CD14-positive monocyte (primary cell): ENCODE measurements at regions not wholly inside any gene's neighbourhood (a gene's known extent, or its start where the extent isn't known, plus 50 kb on each side); places are given as distances from the start of the nearest gene placed in this dataset.

ENCODE experiments used
- DNase-seq, 3 donors: peaks; one replicate each; pipeline ENCODE4 v3.0.0-alpha.2; 2011 to 2022
- H2AFZ ChIP-seq: 2 replicates; pipeline ENCODE4 v1.6.0; 2012; ENCODE audit warnings: mild to moderate bottlenecking, low read depth, low read length, inconsistent platforms; ENCODE audit not compliant: insufficient read depth, poor library complexity, severe bottlenecking
- H3K27ac ChIP-seq, 2 donors: 1 replicate in 1 of 2; 2 replicates in 1 of 2; pipeline ENCODE4 v1.5.1; 2012 to 2013; ENCODE audit warnings: low read length in 2 of 2, control low read depth in 1 of 2, inconsistent platforms in 1 of 2, low read depth in 1 of 2, mild to moderate bottlenecking in 1 of 2
- H3K27me3 ChIP-seq, 2 donors: one replicate each; pipeline versions ENCODE4 v1.6.0 to v1.6.1; 2011 to 2013; ENCODE audit warnings: low read length in 2 of 2; ENCODE audit not compliant: control insufficient read depth in 2 of 2, insufficient read depth in 2 of 2
- H3K36me3 ChIP-seq, 2 donors: replicated peaks in 1 of 2; 1 replicate in 1 of 2; 2 replicates in 1 of 2; pipeline versions ENCODE4 v1.5.1 to v1.6.1; 2012 to 2013; ENCODE audit warnings: low read length in 2 of 2, control low read depth in 1 of 2, inconsistent platforms in 1 of 2, mild to moderate bottlenecking in 1 of 2; ENCODE audit not compliant: insufficient read depth in 2 of 2, control insufficient read depth in 1 of 2
- H3K4me1 ChIP-seq, 2 donors: 1 replicate in 1 of 2; 2 replicates in 1 of 2; pipeline versions ENCODE4 v1.5.1 to v1.6.1; 2012 to 2013; ENCODE audit warnings: low read length in 2 of 2, control low read depth in 1 of 2, inconsistent platforms in 1 of 2, mild to moderate bottlenecking in 1 of 2, moderate library complexity in 1 of 2; ENCODE audit not compliant: insufficient read depth in 2 of 2, control insufficient read depth in 1 of 2
- H3K4me2 ChIP-seq: replicated peaks from 2 replicates; pipeline ENCODE3; 2012; ENCODE audit warnings: low read length, moderate library complexity, mild to moderate bottlenecking; ENCODE audit not compliant: poor library complexity, severe bottlenecking; ENCODE audit errors: extremely low read depth
- H3K4me3 ChIP-seq, 3 experiments: fragments of 200-600 bp in 1 of 3; sonication (generic) in 1 of 3; replicated peaks in 1 of 3; 1 replicate in 2 of 3; 2 replicates in 1 of 3; pipeline ENCODE4 v1.5.1; 2011 to 2013; ENCODE audit warnings: low read length in 3 of 3, mild to moderate bottlenecking in 3 of 3, control low read depth in 2 of 3, low read depth in 2 of 3, inconsistent platforms in 1 of 3, moderate library complexity in 1 of 3
- H3K79me2 ChIP-seq: 2 replicates; pipeline ENCODE4 v1.6.0; 2012; ENCODE audit warnings: mild to moderate bottlenecking, control low read depth, inconsistent platforms, low read length, moderate library complexity; ENCODE audit not compliant: insufficient read depth
- H3K9ac ChIP-seq: 2 replicates; pipeline ENCODE4 v1.6.0; 2017; ENCODE audit warnings: low read length, mild to moderate bottlenecking; ENCODE audit not compliant: insufficient read depth, poor library complexity, severe bottlenecking
- H3K9me3 ChIP-seq, 2 donors: replicated peaks in 1 of 2; 1 replicate in 1 of 2; 2 replicates in 1 of 2; pipeline versions ENCODE4 v1.5.1 to v1.6.1; 2012 to 2013; ENCODE audit warnings: low read length in 2 of 2, control low read depth in 1 of 2; ENCODE audit not compliant: control insufficient read depth in 1 of 2, insufficient read depth in 1 of 2
- H4K20me1 ChIP-seq: 2 replicates; pipeline ENCODE4 v1.6.0; 2012; ENCODE audit warnings: mild to moderate bottlenecking, low read length, control low read depth, moderate library complexity; ENCODE audit not compliant: insufficient read depth
- H3K27ac Mint-ChIP-seq, 7 donors: one replicate each; pipeline ENCODE4 v1.8.0; 2020; ENCODE audit warnings: mild to moderate bottlenecking in 7 of 7, mixed read lengths in 7 of 7, moderate library complexity in 6 of 7, inconsistent platforms in 2 of 7
- H3K27me3 Mint-ChIP-seq, 3 donors: one replicate each; pipeline ENCODE4 v1.8.0; 2021 to 2022; ENCODE audit warnings: low read depth in 3 of 3, mild to moderate bottlenecking in 3 of 3, mixed read lengths in 3 of 3, moderate library complexity in 3 of 3, inconsistent platforms in 1 of 3
- H3K36me3 Mint-ChIP-seq, 2 donors: one replicate each; pipeline ENCODE4 v1.8.0; 2020; ENCODE audit warnings: mixed read lengths in 2 of 2, inconsistent platforms in 1 of 2, mild to moderate bottlenecking in 1 of 2
- H3K4me1 Mint-ChIP-seq: one replicate; pipeline ENCODE4 v1.8.0; 2020; ENCODE audit warnings: mild to moderate bottlenecking, mixed read lengths
- H3K4me3 Mint-ChIP-seq, 2 donors: one replicate each; pipeline ENCODE4 v1.8.0; 2020; ENCODE audit warnings: mild to moderate bottlenecking in 2 of 2, mixed read lengths in 2 of 2, moderate library complexity in 1 of 2
- H3K9me3 Mint-ChIP-seq, 7 donors: one replicate each; pipeline ENCODE4 v1.8.0; 2020 to 2022; ENCODE audit warnings: mixed read lengths in 7 of 7, mild to moderate bottlenecking in 6 of 7, moderate library complexity in 6 of 7, inconsistent platforms in 2 of 7
- CTCF ChIP-seq: fragments of 200-600 bp; IDR thresholded peaks from one replicate; pipeline ENCODE4 v1.8.0; 2022; ENCODE audit warnings: antibody characterized with exemption, mild to moderate bottlenecking
- WGBS: methylation state at CpG from one replicate; pipeline ENCODE4 v1.1.5; 2013; ENCODE audit warnings: missing lambda C conversion rate; ENCODE audit not compliant: insufficient coverage; 5-methylcytosine and 5-hydroxymethylcytosine counted together
- intact Hi-C, 2 donors: fragments of 100-400 bp; cut with micrococcal nuclease; formaldehyde crosslinking; loops; one replicate each; pipeline versions ENCODE4 v1.15.0 to v1.15.1; 2023

GRCh38 chrX:42499620-42500019 lies 278.3 kb downstream of the PPP1R2C start:
- Histone ChIP-seq H3K4me2 (no peak overlapping the region), H3K9ac (no peak overlapping the region), H3K27me3 (no peaks in the 10 kb centered on the region), H3K27ac (no peak overlapping the region), H3K9me3 (no peaks in the 10 kb centered on the region), H3K36me3 (no peaks in the 10 kb centered on the region), H3K79me2 (no peaks in the 10 kb centered on the region), H3K4me3 (no peak overlapping the region), H3K4me1 (no peaks in the 10 kb centered on the region), H4K20me1 (no peaks in the 10 kb centered on the region), H2AFZ (no peak overlapping the region)
- TF ChIP-seq CTCF = no peak
- no peak overlapping the region for H3K27ac Mint-ChIP-seq
- no peaks in the 10 kb centered on the region for H3K36me3 Mint-ChIP-seq
- no peaks in the 10 kb centered on the region for H3K27me3 Mint-ChIP-seq
- no peak for DNase-seq
- intact Hi-C loops = no loop called here
- no peak overlapping the region for H3K4me3 Mint-ChIP-seq
- no CpG with 5 or more reads among the region's 2 CpGs for WGBS
- H3K4me1 Mint-ChIP-seq = no peaks in the 10 kb centered on the region
- H3K9me3 Mint-ChIP-seq = peaks cover 0 to 5% (median 2%) of the 10 kb centered on the region in 7 donors

- H3K27ac ChIP-seq = no peak overlapping the region
- Mint-ChIP-seq H3K27ac (no peak overlapping the region), H3K9me3 (peaks cover 0 to 7% (median 4%) of the 10 kb centered on the region in 7 donors), H3K36me3 (no peaks in the 10 kb centered on the region), H3K27me3 (peaks cover 0 to 1% (median 0%) of the 10 kb centered on the region in 3 donors), H3K4me1 (no peaks in the 10 kb centered on the region), H3K4me3 (no peak overlapping the region)
- no peaks in the 10 kb centered on the region for H3K79me2 ChIP-seq
- no peaks in the 10 kb centered on the region for H4K20me1 ChIP-seq
- TF ChIP-seq CTCF = no peak
- intact Hi-C loops = no loop called here
- no peaks in the 10 kb centered on the region for H3K27me3 ChIP-seq
- no peaks in the 10 kb centered on the region for H3K36me3 ChIP-seq
- H3K4me3 ChIP-seq = no peak overlapping the region
- H2AFZ ChIP-seq = no peak overlapping the region
- H3K9ac ChIP-seq = no peak overlapping the region
- no CpG with 5 or more reads among the region's 4 CpGs for WGBS
- no peak overlapping the region for H3K4me2 ChIP-seq
- no peaks in the 10 kb centered on the region for H3K4me1 ChIP-seq
- no peaks in the 10 kb centered on the region for H3K9me3 ChIP-seq
- no peak for DNase-seq
These were observed 280.6 kb downstream of the PPP1R2C start for GRCh38 chrX:42497356-42497755.
